ENCODE measurements at regions not wholly inside any gene's neighbourhood (a gene's known extent, or its start where the extent isn't known, plus 50 kb on each side); places are given as distances from the start of the nearest gene placed in this dataset.

- Histone ChIP-seq H3K4me3 (ENCODE audit: low read length, poor library complexity, severe bottlenecking) (no peak overlapping the region), H3F3A (ENCODE audit: low read depth) (no peaks in the 10 kb centered on the region), H3K36me3 (ENCODE audit: insufficient read depth, low read length) (no peaks in the 10 kb centered on the region), H3K9me3 (ENCODE audit: insufficient read depth, low read depth, low read length) (no peaks in the 10 kb centered on the region), H3K4me1 (ENCODE audit: insufficient read depth, low read length, poor library complexity, severe bottlenecking) (no peaks in the 10 kb centered on the region), H2AFZ (ENCODE audit: low read length) (no peak overlapping the region), H4K20me1 (ENCODE audit: insufficient read depth, low read length, poor library complexity, severe bottlenecking) (no peaks in the 10 kb centered on the region), H3K9ac (ENCODE audit: low read depth, low read length, poor library complexity, severe bottlenecking) (no peak overlapping the region), H3K9me2 (replicated peaks; ENCODE audit: low read depth, low read length) (no peaks in the 10 kb centered on the region), H3K27me3 (ENCODE audit: insufficient read depth, low read length, poor library complexity, severe bottlenecking) (no peaks in the 10 kb centered on the region), H3K79me2 (ENCODE audit: insufficient read depth, low read length) (no peaks in the 10 kb centered on the region), H3K4me2 (ENCODE audit: low read depth, low read length, poor library complexity, severe bottlenecking) (no peak overlapping the region)
- TF ChIP-seq CTCF (conservative IDR thresholded peaks at IDR 0.05; ENCODE audit: low read length) (no peak), EZH2phosphoT487 (IDR thresholded peaks at IDR 0.05; ENCODE audit: borderline replicate concordance) (no peak)
Observed at GRCh38 chr13:70333752-70334151, 225.5 kb upstream of the KLHL1 start.

DNA sequence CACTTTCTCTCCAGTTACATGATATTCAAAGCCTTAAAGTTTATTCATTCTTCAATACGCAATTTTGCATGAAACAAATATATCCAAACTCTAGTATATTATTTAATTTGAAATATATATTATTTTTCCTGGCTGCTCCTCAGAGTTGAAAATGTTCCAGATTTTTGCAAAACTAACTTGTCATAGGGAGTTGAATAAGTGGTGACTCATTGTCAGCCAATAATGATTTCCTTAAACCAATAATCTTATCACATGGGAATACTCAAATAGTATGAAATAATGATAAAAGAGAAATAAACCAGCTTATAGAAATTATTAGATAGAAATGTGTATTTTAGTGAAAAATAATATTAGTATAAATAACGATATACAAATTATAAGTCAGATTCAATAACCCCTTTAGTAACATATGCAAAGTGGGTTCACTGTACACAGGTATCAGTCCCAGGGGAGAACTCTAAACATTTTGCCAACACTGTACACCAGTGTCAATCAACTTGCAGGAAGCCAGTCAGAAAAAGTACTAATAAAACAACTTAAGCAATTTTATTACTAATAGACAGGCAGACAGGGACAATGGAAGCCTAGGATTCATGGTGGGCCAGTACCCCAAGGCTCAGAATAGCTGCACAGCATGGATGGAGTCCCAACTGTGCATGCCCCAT is 222.6 kb upstream of the KLHL1 start:
- Histone ChIP-seq H3K36me3 (ENCODE audit: insufficient read depth, low read length) (no peaks in the 10 kb centered on the region), H3K4me2 (ENCODE audit: low read depth, low read length, poor library complexity, severe bottlenecking) (no peak overlapping the region), H3F3A (ENCODE audit: low read depth) (no peaks in the 10 kb centered on the region), H3K9ac (ENCODE audit: low read depth, low read length, poor library complexity, severe bottlenecking) (no peak overlapping the region), H3K9me3 (ENCODE audit: insufficient read depth, low read depth, low read length) (no peaks in the 10 kb centered on the region), H3K4me3 (ENCODE audit: low read length, poor library complexity, severe bottlenecking) (no peak overlapping the region), H3K4me1 (ENCODE audit: insufficient read depth, low read length, poor library complexity, severe bottlenecking) (no peaks in the 10 kb centered on the region), H2AFZ (ENCODE audit: low read length) (no peak overlapping the region), H3K9me2 (replicated peaks; ENCODE audit: low read depth, low read length) (no peaks in the 10 kb centered on the region), H3K27me3 (ENCODE audit: insufficient read depth, low read length, poor library complexity, severe bottlenecking) (no peaks in the 10 kb centered on the region), H3K79me2 (ENCODE audit: insufficient read depth, low read length) (no peaks in the 10 kb centered on the region), H4K20me1 (ENCODE audit: insufficient read depth, low read length, poor library complexity, severe bottlenecking) (no peaks in the 10 kb centered on the region)
- no peak for TF ChIP-seq CTCF (conservative IDR thresholded peaks at IDR 0.05; ENCODE audit: low read length)
- TF ChIP-seq EZH2phosphoT487 (IDR thresholded peaks at IDR 0.05; ENCODE audit: borderline replicate concordance): no peak

DNA sequence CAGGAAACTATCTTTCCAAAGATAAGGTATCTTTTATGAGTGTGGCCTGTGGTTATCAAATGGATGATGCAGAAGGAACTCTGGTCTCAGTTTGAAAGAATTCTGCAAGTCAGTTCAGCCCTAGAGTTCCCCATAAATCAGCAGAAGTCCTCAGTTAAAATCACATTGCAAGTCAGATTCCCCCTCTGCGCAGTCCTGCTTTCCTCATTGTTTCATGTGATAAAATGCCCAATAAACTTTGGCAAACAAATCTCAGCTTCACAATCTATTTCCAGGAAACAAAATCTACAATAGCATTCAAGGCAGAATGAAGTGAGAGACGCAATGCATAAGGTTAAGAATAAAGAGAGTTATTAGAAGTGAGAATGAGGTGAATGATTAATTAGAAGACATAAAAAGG is 216.3 kb upstream of the KLHL1 start:
- Histone ChIP-seq H3K4me2 (ENCODE audit: low read depth, low read length, poor library complexity, severe bottlenecking) (no peak overlapping the region), H2AFZ (ENCODE audit: low read length) (no peak overlapping the region), H3K4me3 (ENCODE audit: low read length, poor library complexity, severe bottlenecking) (no peak overlapping the region), H3K36me3 (ENCODE audit: insufficient read depth, low read length) (no peaks in the 10 kb centered on the region), H3K79me2 (ENCODE audit: insufficient read depth, low read length) (no peaks in the 10 kb centered on the region), H3K9me2 (replicated peaks; ENCODE audit: low read depth, low read length) (no peaks in the 10 kb centered on the region), H3K9me3 (ENCODE audit: insufficient read depth, low read depth, low read length) (no peaks in the 10 kb centered on the region), H3F3A (ENCODE audit: low read depth) (no peaks in the 10 kb centered on the region), H3K9ac (ENCODE audit: low read depth, low read length, poor library complexity, severe bottlenecking) (no peak overlapping the region), H4K20me1 (ENCODE audit: insufficient read depth, low read length, poor library complexity, severe bottlenecking) (no peaks in the 10 kb centered on the region), H3K4me1 (ENCODE audit: insufficient read depth, low read length, poor library complexity, severe bottlenecking) (peaks cover 6% of the 10 kb centered on the region), H3K27me3 (ENCODE audit: insufficient read depth, low read length, poor library complexity, severe bottlenecking) (no peaks in the 10 kb centered on the region)
- TF ChIP-seq CTCF (conservative IDR thresholded peaks at IDR 0.05; ENCODE audit: low read length) (no peak), EZH2phosphoT487 (IDR thresholded peaks at IDR 0.05; ENCODE audit: borderline replicate concordance) (no peak)

All from Loucy (cell line).